Stimulated activated CD8-positive, alpha-beta memory T cell treated with anti-CD3 and anti-CD28 coated beads, Interleukin-2, amount 100 ng/mL, for 1 hour (primary cell): ENCODE measurements at regions not wholly inside any gene's neighbourhood (a gene's known extent, or its start where the extent isn't known, plus 50 kb on each side); places are given as distances from the start of the nearest gene placed in this dataset.

Experiments used
- DNase-seq, 2 donors: peaks; one replicate each; pipeline ENCODE4 v3.0.0-alpha.2; 2020; ENCODE audit warnings: low read depth in 2 of 2

- DNase-seq, result no peak
Measured at GRCh38 chr11:81444297-81444696, 1289.4 kb downstream of the FAM181B start.

- no peak for DNase-seq
Measured at GRCh38 chr11:81432333-81432732, 1301.3 kb downstream of the FAM181B start.

GRCh38 chr11:81424822-81425221, 1308.8 kb downstream of the FAM181B start:
- DNase-seq, result no peak

- DNase-seq, result no peak
Measured at GRCh38 chr11:81422402-81422801, 1311.3 kb downstream of the FAM181B start.

- DNase-seq, result no peak
Measured at GRCh38 chr11:81421251-81421860, 1312.3 kb downstream of the FAM181B start.

- DNase-seq, result no peak
Measured at GRCh38 chr11:81420668-81421250, 1312.9 kb downstream of the FAM181B start.

GRCh38 chr11:81397316-81397715, 1336.3 kb downstream of the FAM181B start:
- DNase-seq, result no peak

GRCh38 chr11:81394311-81394710, 1339.4 kb downstream of the FAM181B start:
- no peak for DNase-seq

GRCh38 chr11:81388326-81388725, 1345.3 kb downstream of the FAM181B start:
- DNase-seq, result no peak

GRCh38 chr11:81380395-81380794, 1353.3 kb downstream of the FAM181B start:
- no peak for DNase-seq

GRCh38 chr11:81377418-81377817, 1356.2 kb downstream of the FAM181B start:
- no peak for DNase-seq

- DNase-seq, result no peak
Measured at GRCh38 chr11:81373986-81374385, 1359.7 kb downstream of the FAM181B start.

GRCh38 chr11:81368192-81368591, 1365.5 kb downstream of the FAM181B start:
- DNase-seq, result no peak

- DNase-seq, result no peak
Measured at GRCh38 chr11:81365496-81365895, 1368.2 kb downstream of the FAM181B start.

GRCh38 chr11:81359476-81359875, 1374.2 kb downstream of the FAM181B start:
- no peak for DNase-seq

- no peak for DNase-seq
Measured at GRCh38 chr11:81345609-81346008, 1388.1 kb downstream of the FAM181B start.

GRCh38 chr11:81342966-81343365, 1390.7 kb downstream of the FAM181B start:
- DNase-seq, result no peak

GRCh38 chr11:81340225-81340624, 1393.4 kb downstream of the FAM181B start:
- DNase-seq, result no peak

- no peak for DNase-seq
Measured at GRCh38 chr11:81339521-81339920, 1394.1 kb downstream of the FAM181B start.

GRCh38 chr11:81337756-81338155, 1395.9 kb downstream of the FAM181B start:
- no peak for DNase-seq

- no peak for DNase-seq
Measured at GRCh38 chr11:81332276-81332675, 1401.4 kb downstream of the FAM181B start.

GRCh38 chr11:81331611-81332235, 1401.9 kb downstream of the FAM181B start:
- DNase-seq, result no peak

- no peak for DNase-seq
Measured at GRCh38 chr11:81331088-81331487, 1402.6 kb downstream of the FAM181B start.
